NCI-H187 treated with DMSO at 0.1 percent for 48 hours (cell line): ENCODE measurements at regions not wholly inside any gene's neighbourhood (a gene's known extent, or its start where the extent isn't known, plus 50 kb on each side); places are given as distances from the start of the nearest gene placed in this dataset.
"Not testable (repeated sequence)": the region's sequence is repeated elsewhere in the genome, so short reads cannot be mapped to it uniquely, and the experiment has no call there.

Source experiments
- DNase-seq: peaks from one replicate; lab custom pipeline; 2025; lab: John Stamatoyannopoulos, UW

DNA sequence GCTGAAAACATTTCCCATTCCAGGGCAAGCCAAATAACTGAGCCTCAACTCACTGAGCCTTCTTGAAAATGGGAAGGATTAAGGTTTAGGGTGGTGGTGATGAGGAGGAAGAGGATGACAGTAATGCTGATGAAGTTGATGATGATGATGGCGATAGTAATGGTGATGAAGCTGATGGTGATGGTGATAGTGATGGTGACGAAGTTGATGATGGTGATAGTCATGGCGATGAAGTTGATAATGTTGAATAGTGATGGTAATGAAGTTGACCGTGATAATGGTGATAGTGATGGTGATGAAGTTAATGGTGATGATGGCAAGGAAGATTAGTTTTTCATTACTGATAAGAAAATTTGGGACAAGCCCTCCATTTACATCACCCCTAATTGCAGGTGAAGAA, 285.8 kb upstream of the DYNLRB2 start:
- no peak for DNase-seq

DNA sequence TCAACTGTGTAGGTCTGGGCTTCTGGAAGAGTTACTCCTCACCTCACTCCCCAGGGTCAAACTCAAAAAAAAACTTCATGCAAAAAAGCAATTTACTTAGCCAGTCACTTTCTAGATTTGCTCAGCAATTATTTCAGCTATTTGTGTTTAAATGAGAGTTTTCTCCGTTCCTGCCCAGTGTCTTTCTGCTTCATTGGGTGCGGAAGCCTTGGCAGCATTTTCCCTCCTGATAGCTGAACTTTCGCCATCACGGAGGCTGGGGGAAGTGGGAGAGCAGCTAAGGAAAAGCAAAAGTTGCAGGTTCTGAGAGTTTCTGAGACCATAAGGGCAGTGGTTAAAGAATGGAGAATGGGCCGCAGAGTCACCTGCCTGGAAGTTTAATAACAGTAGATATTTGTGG, 287.1 kb upstream of the DYNLRB2 start:
- no peak for DNase-seq

DNA sequence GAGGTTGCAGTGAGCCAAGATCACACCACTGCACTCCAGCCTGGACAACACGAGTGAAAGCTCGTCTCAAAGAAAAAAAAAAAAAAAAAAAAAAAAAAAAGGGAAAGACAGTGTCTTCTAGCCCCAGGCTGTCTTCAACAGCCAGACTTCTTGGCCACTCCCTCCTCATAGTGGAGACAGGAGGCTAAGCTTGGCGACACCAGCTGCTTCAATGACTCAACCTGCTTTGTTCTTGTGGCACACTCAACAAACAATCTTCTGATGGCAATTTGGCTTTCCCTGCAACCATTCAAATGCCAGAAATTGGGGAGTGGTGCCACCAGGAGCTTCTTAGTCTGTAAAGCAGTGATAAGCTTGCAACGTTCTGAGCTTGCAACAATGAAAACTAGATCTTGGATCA, 290.4 kb upstream of the DYNLRB2 start:
- DNase-seq = no peak

DNA sequence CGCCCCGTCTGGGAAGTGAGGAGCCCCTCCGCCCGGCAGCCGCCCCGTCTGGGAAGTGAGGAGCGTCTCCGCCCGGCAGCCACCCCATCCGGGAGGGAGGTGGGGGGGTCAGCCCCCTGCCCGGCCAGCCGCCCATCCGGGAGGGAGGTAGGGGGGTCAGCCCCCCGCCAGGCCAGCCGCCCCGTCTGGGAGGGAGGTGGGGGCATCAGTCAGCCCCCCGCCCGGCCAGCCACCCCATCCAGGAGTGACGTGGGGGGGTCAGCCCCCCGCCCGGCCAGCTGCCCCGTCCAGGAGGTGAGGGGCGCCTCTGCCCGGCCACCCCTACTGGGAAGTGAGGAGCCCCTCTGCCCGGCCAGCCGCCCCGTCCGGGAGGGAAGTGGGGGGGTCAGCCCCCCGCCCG, 297.5 kb upstream of the DYNLRB2 start:
- not testable (repeated sequence) for DNase-seq

DNA sequence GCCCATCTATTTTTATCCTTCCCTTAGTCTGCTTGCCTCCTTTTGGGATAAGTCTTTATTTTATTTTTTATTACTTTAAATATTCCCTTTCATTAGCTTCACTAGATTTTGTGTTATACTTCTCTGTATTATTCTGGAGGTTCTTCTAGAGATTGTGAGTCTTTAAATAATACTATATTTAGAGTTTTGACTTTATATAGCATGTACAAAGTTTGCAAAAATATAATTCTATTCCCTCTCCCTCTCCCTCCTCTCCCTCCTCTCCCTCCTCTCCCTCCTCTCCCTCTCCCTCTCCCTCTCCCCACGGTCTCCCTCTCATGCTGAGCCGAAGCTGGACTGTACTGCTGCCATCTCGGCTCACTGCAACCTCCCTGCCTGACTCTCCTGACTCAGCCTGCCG, 298.5 kb upstream of the DYNLRB2 start:
- DNase-seq = not testable (repeated sequence)

DNA sequence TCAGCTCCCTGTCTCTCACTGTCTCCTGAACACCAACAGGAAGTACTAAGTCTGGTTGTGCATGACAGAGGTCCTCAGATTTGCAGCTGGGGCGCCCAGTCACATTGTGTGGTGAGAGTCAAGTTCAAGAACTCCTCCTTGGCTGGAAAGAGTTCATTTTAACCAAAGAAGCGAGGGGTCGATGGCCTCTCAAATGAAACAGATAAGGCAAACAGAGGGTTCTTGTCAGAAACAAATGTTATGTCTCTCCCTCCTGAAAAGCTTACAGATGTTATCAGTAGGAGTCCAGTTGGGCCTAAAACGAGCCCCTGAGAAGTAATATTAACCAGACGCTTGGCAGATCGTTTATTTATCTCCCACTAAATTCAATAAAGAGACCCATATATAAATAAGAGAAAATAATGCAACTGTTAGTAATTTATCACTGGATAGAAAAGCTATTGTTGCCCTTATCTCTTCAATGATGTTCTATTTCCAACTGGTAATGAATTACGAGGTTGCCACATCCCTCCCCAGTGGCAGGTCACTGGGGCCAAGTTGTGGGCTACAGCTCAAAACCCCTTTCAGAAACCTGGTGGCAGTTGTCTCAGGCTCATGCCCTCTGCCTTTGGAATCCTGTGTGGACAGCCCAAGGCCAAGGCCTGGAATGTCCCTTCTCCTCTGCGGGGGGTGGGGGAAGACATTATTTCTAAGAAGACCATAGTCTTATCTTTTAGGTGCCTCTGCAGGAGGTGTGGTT, 307.5 kb upstream of the DYNLRB2 start:
- DNase-seq = no peak

DNA sequence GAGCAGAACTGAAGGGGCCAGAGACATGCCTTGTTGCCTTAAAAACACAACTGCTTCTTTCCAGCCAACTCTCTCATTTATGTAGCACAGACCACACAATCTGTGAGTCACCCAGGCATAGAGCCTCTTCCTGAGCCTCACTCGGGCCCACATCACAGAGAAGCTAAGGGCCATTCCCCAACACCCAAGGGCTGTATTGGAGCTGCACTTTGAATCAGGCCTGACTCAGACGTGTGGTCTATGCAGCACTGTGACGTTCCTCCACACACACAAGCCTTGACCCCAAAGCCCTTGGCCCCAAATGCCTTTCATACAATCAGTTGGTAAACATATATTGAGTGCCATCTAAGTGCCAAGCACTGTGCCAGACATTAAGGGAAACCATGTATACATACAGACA, 308.9 kb upstream of the DYNLRB2 start:
- DNase-seq = no peak

DNA sequence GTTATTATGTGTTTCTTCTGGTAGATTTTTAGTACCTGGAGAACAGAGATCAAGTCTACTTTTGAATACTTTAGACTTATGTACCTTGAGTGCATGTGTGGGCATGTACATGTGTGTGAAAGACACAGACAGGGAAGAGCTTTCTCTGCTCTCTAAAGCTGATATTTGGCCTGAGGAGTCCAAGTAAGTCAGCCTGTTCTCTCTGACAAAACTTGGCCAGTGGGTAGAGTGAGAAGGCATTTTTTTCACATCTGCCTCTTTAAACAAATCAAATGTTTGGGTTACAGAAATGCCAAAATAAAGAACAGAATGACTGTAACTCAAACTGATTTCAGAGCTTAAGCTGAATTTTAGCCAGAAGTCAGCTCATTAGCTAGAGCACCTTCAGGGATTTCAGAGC, 309.7 kb upstream of the DYNLRB2 start:
- no peak for DNase-seq

DNA sequence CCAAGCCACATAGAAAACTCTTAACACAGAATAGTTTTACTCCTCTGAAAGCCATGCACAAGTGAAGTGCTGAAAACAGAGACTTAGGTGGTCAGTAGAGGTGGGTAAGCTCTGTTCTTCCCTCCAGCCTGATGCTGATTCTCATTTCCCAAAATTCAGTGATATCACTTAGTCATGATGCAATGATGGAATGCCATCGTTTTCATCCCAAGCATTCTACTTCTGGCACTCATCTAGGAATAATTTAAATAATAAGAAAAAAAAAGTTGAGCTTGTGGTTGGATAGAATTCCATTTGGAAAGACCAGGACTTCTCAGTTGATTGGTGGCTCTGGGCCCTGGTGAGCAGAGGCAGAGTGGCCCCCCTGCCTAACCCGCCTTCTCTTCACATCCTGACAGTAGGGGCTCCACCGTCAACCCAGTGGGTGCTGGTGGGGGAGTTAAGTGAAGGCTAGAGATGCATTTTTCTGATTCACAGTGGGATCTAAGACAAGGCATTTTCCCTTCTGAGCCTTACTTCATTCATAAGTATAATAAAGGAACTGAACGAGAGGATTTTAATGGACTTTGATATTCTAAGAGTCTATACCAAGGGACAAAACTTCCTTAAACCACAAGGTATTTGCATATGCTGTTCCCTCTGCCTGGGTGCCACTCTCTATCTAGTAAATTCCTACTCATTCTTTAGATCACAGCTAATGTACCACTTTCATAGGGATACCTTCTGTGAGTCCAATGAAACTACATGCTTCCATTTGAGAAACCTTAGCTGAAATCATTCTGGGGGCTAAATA, 310.3 kb upstream of the DYNLRB2 start:
- no peak for DNase-seq

DNA sequence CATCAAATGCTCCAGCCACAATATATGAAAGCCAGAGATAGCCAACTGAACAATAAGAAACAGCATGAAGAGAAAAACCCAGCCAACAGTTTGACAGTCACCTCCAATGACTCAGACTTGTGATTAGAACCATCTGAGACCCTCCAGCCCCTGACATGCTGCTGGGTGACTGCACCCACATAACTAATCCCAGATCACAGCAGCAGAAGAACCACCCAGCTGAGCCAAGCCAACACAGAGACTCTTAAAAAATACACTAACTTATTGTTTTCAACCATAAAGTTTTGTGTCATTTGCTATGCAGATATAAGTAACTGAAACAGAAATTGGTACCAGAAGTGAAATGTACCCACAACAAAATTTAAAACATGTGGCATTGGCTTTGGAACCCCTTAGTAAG, 314.3 kb upstream of the DYNLRB2 start:
- no peak for DNase-seq

DNA sequence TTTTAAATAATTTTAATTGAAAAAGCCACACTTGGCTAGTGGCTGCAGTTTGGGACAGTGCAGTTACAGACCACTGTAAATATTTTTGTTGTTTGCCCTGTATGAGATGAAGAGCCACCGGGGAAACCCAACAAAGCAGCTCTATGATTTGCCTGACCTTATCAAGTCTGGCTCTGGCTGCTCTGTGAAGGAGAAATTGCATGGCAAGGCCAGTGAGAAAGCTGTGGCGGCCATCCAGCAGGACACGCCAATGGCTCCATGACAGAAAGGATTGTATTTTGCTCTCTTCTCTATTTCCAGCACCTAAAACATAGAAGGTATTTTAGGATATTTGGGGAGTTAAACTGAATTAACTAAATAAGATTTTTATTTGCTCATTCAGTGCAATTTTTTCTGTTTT, 330.0 kb upstream of the DYNLRB2 start:
- DNase-seq = no peak

DNA sequence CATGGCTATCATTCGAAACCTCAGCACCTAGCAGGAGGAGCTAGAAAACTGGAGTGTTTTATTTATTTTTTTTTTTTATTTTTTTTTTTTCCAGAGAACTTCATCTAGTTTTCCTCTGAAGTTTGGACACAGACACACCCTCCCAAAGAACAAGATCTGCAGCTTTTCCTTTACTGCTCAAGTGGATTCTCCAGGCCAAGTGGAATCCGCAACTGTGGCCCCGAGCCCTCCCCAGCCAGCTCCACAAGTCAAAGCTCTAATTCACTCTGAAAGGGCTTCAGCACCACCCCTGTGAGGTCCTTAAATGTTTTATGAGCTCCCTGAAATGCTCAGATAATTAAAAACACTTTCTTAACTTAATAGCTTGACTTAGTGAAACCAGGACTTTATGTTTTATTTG, 332.1 kb upstream of the DYNLRB2 start:
- no peak for DNase-seq

DNA sequence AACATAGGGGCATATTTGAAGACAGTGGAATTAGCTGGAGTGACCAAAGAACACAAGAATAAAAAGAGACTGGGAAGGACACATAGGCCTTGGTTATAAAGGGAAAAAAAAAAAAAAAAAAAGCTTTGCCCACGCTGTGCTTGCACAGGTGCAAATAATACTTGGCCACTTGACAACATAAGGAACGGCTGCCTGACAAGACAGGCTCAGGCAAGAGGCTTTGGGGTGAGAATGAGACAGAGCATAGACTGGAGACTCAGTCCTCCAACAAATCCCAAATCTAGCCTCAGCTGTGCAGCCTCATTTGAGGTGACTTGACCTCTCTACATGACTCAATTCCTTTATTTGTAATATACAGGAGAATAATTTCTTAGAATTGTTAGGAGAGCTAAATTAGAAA, 332.8 kb upstream of the DYNLRB2 start:
- DNase-seq = no peak

DNA sequence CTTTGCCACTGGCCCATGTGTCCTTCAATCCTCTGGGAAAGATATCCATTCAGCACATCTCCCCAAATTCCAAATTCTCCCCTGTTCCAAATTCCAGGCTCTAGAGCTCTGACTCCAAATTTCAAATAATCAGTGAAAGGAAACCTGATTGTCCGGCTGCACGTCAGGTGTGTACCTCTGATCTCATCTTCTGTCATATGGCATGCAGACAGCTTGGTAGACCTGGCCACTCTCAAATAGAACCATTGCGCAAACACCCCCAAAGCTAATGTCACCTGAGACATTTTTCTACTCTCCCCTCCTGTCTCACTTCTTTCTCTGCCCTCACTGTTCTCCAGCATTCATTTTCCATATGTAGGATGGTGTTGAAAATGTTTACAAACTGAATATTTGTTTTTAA, 337.0 kb upstream of the DYNLRB2 start:
- no peak for DNase-seq

DNA sequence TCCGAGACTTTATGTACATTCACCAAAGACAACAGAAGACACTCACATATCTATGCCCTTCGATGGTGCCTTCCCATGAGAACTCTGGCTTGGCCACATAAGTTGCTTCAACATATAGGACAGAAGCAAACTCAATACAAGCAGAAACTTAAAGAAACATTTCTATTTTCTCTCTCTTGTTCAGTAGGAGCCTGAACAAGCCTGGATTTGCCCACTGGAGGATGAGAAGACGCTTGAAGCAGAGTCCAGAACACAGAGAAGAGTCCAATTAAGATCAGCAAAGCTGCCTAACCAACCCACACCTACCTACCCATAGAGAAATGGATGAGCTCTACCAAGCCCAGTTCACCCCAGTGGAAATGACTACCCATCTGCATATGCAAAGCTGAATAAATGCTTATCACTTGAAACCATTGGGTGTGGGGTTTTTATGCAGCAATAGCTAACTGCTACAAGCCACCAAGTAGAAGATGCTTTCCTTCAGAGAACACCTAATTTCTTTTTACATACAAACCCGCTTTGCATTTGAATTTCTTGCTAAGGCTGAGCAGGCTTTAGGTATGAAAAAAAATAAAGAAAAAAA, 337.9 kb upstream of the DYNLRB2 start:
- no peak for DNase-seq

DNA sequence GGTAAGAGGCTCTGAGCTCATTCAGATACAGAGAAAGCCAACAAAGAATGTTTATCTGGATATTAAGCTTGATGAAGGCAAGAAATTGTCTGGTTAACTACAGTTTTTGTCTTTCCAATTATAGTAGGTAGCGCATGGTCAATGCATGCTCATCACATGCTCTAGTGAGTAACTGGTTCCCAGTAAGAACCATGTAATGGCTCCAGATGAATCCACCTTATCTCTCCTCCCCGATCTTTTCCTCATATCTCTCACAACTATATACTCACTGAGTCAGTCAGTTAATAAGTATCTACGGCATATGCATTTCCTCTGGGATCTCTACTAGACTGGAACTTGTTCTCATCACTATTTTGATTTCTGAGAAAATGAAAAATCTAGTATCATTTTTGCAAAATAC, 340.7 kb upstream of the DYNLRB2 start:
- no peak for DNase-seq

DNA sequence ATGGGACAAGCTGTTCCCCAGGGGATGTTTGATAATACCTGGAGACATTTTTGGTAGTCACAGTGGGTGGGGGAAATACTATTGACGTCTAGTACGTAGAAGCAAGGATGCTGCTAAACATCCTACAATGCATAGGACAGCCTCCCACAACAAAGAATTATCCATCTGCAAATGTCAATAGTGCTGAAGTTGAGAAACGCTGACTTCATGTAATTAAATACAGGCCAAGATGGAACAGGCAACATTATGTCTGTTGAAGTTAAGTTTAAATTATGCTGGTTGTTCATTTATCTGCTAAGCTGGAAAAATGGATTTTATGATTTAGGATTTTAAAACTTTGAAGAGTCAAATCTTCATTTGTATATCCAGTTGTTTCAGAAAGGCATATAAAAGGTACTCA, 341.2 kb upstream of the DYNLRB2 start:
- no peak for DNase-seq

DNA sequence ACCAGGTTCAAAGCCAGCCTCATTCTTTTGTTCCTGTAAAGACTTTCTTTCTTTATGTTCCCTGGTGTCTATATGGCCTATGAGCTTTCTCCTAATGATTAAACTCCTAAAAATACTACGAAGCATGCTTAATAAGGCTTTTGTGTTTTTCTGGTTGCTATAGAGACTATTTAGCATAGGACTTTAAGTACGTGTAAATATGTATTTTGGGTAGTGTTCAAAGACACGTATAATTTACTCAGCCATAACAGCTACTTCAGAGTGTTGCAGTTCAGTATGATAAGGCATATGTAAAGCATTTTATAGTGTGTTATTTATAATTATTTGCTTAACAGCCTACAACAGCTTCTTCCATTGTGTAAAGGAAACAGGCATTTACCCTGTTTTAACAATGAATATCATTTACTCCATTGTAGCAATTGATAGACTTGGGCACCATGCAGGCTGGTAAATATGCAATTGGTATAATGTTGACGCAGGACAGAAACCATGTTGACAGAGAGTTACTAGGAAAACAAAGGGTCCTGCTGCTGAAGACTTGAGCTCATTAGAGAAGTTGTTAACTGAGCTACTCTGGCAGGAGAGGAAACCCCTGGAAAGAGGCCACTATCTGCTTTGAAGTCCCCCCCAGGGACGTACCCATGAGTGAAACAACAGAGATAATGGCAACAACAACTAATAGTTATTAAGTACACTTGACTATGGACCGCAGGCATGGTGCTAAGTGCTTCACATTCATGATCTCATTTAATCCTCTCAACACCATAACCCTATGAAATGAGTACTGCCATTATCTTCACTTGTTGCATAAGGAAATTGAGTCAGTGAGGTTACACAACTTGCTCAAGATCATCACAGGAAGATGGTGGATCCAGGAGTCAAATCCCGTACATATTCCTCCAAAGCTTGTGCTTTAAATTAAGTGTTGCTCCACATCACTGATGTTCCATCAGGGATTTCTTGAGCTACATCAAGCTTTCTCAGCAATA, 342.2 kb upstream of the DYNLRB2 start:
- DNase-seq = no peak

DNA sequence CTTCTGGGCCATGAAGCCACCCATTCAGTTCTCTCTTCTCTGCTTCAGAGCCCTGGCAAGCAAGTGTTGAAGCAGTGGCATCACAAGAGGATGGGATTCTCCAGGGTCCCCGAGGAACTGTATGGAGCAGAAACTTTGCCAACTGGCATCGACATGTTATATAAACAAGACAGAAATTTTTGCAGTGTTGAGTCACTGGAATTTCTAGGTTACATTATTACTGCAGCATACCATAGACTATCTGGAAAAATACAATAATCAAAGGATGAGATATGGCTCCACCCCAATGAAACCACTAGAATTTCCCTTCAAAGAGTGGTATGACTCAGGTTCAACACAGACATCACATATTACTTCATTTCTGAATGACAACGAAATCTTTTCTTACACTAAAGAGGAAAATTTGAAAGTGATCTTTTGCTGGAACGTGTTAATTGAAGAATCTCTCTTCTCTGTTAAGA, 343.0 kb upstream of the DYNLRB2 start:
- no peak for DNase-seq

DNA sequence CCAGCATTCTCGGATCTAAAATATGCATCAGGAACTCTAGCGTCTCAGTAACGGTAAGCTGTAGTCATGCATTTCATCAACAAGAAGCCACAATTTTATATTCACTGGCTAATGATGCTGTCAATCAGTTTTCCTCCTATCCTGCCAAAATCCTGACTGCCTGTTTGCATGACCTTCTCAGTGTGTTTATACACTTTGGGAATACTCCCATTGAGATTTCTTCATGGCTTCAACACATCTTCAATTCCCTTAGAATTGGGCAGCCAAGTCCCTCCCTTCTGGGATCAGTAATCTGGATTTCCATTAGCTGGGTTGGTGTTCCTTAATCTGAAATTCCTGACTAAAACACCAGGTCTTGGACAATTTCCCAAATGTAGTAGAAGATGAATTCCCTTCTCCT, 348.9 kb upstream of the DYNLRB2 start:
- no peak for DNase-seq

DNA sequence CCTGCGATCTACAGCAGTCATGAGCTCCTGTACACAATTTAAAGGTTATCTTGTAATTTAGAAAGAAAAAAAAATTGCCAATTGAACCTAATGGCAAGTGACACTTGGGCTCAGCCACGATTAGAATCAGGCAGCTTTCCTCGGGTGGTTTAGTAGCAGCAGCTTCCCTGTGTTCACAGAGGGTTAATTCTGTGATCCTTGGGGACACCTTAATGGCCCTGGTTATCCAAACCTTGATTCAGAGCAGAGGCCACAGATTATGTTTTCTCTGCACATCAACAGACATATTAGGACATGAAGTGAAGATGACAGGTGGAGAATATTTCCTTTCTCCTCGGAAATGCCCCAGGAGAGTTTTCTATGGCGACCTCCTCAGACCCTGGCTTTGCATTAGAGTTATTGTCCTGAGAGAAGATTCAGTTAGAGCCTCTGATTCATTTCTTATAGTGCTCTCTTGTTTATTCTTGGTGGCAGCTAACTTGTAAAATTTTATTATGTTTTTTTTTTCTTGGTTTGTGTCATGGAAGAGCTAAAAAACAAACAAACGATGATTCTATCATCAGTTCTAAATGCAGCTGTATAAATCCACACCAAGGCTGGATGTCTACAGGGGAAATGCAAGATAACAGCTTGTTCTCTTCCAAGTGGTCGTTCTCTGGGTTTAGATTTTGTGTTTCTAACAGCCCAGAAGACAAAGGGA, 351.2 kb upstream of the DYNLRB2 start:
- no peak for DNase-seq
